ENCODE measurements at regions not wholly inside any gene's neighbourhood (a gene's known extent, or its start where the extent isn't known, plus 50 kb on each side); places are given as distances from the start of the nearest gene placed in this dataset.

DNA sequence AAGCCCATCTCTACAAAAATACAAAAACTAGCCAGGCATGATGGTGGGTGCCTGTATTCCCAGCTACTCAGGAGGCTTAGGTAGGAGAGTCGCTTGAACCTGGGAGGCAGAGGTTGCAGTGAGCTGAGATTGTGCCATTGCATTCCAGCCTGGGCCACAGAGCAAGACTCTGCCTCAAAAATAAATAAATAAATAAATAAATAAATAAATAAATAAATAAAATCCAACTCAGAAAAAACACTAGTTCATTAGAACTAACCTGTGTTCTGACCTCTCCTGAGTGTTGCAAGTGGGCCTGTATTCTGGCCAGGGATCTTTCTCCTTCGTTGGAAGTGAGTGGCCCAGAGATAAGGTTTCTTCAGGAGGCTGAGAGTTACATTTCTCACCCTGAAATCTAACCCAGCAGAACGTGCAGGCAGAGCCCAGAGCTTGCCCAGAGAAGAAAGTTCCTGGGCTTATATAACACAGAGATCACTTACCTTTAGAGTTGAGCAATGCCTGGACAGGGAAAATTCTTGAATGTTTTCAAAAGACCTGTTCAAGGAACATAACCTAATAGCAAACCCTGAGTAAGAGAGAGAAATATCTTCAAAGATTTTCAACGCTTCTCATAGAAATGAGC, 583.9 kb downstream of the MCTP2 start:
- H3K4me3 Mint-ChIP-seq, result no peak overlapping the region
- ATAC-seq (no peak), DNase-seq (ENCODE audit: low spot score) (no peak)
- Histone ChIP-seq H4K20me1 (replicated peaks; ENCODE audit: insufficient read depth) (no peaks in the 10 kb centered on the region), H3K4me1 (ENCODE audit: insufficient read depth) (no peaks in the 10 kb centered on the region), H3K4me2 (no peak overlapping the region), H3K27ac (ENCODE audit: low read depth) (no peak overlapping the region), H3K79me2 (replicated peaks; ENCODE audit: insufficient read depth) (no peaks in the 10 kb centered on the region), H3K4me3 (no peak overlapping the region), H3K36me3 (ENCODE audit: insufficient read depth) (no peaks in the 10 kb centered on the region), H3K9me2 (ENCODE audit: insufficient read depth) (peaks cover 4% of the 10 kb centered on the region; the same call in 1 of the 2 replicates), H2AFZ (peak overlapping the region; percentile 56; the same call in 1 of the 2 replicates), H3F3A (replicated peaks; ENCODE audit: low read depth) (no peaks in the 10 kb centered on the region), H3K27me3 (ENCODE audit: insufficient read depth) (no peaks in the 10 kb centered on the region)
- no peaks in the 10 kb centered on the region for H3K4me1 Mint-ChIP-seq
- H3K27me3 Mint-ChIP-seq (ENCODE audit: insufficient read depth, low read depth, poor library complexity), result no peaks in the 10 kb centered on the region
- H3K36me3 Mint-ChIP-seq (ENCODE audit: low read depth), result no peaks in the 10 kb centered on the region
- no peaks in the 10 kb centered on the region for H3K9me3 Mint-ChIP-seq
- H3K27ac Mint-ChIP-seq, result no peak overlapping the region
- TF ChIP-seq EZH2phosphoT487 (IDR thresholded peaks at IDR 0.05; ENCODE audit: unreplicated experiment) (no peak), STAT1 (IDR thresholded peaks at IDR 0.05; ENCODE audit: unreplicated experiment) (no peak)

DNA sequence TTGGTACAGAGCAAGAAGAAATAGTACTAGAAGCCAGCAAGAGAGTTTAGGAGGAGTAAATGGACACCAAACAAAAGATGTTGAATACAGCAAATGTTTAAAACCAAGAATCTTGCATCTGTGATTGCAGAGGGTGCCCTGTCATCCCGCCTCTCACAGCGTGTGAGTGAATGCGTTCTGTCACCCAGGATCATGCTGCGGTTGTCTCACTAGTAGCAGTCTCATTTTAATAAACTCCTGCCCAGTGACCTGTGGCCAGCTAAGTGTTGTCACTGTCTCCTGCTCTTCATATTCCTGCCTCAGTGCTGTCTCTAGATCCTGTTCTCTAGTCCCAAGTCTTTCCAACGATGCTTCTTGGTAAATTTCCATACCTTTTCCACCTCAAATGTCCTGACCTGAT, 584.6 kb downstream of the MCTP2 start:
- ATAC-seq, result no peak
- TF ChIP-seq EZH2 (IDR thresholded peaks at IDR 0.05; ENCODE audit: low read depth, unreplicated experiment) (no peak), STAT1 (IDR thresholded peaks at IDR 0.05; ENCODE audit: unreplicated experiment) (no peak), JUNB (IDR thresholded peaks at IDR 0.05; ENCODE audit: unreplicated experiment) (no peak), NANOG (IDR thresholded peaks at IDR 0.05; ENCODE audit: borderline replicate concordance) (no peak), ZNF114 (CRISPR knock-in tag; IDR thresholded peaks at IDR 0.05) (no peak), CREB1 (CRISPR knock-in tag; IDR thresholded peaks at IDR 0.05; ENCODE audit: low read depth) (no peak), ZNF462 (CRISPR knock-in tag; IDR thresholded peaks at IDR 0.05) (no peak), ZNF331 (CRISPR knock-in tag; IDR thresholded peaks at IDR 0.05; ENCODE audit: low read depth) (no peak)
- TF ChIP-seq, protein P1, sequence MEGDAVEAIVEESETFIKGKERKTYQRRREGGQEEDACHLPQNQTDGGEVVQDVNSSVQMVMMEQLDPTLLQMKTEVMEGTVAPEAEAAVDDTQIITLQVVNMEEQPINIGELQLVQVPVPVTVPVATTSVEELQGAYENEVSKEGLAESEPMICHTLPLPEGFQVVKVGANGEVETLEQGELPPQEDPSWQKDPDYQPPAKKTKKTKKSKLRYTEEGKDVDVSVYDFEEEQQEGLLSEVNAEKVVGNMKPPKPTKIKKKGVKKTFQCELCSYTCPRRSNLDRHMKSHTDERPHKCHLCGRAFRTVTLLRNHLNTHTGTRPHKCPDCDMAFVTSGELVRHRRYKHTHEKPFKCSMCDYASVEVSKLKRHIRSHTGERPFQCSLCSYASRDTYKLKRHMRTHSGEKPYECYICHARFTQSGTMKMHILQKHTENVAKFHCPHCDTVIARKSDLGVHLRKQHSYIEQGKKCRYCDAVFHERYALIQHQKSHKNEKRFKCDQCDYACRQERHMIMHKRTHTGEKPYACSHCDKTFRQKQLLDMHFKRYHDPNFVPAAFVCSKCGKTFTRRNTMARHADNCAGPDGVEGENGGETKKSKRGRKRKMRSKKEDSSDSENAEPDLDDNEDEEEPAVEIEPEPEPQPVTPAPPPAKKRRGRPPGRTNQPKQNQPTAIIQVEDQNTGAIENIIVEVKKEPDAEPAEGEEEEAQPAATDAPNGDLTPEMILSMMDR (conservative IDR thresholded peaks at IDR 0.05; ENCODE audit: low read depth in 2 of 2), result no peak
- TF ChIP-seq, protein P2, sequence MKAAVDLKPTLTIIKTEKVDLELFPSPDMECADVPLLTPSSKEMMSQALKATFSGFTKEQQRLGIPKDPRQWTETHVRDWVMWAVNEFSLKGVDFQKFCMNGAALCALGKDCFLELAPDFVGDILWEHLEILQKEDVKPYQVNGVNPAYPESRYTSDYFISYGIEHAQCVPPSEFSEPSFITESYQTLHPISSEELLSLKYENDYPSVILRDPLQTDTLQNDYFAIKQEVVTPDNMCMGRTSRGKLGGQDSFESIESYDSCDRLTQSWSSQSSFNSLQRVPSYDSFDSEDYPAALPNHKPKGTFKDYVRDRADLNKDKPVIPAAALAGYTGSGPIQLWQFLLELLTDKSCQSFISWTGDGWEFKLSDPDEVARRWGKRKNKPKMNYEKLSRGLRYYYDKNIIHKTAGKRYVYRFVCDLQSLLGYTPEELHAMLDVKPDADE (IDR thresholded peaks at IDR 0.05), result no peak

More for the DNA sequence above, 584.6 kb downstream of the MCTP2 start:
- DNase-seq (ENCODE audit: low spot score), result no peak
- no peak overlapping the region for H3K27ac Mint-ChIP-seq
- Histone ChIP-seq H3K4me2 (no peak overlapping the region), H3K4me1 (ENCODE audit: insufficient read depth) (no peaks in the 10 kb centered on the region), H3K27ac (ENCODE audit: low read depth) (no peak overlapping the region), H3K9me2 (ENCODE audit: insufficient read depth) (peaks cover 4% of the 10 kb centered on the region; the same call in 1 of the 2 replicates), H2AFZ (peak overlapping the region; percentile 56; the same call in 1 of the 2 replicates), H3K36me3 (ENCODE audit: insufficient read depth) (no peaks in the 10 kb centered on the region), H3K4me3 (no peak overlapping the region), H4K20me1 (replicated peaks; ENCODE audit: insufficient read depth) (no peaks in the 10 kb centered on the region), H3F3A (replicated peaks; ENCODE audit: low read depth) (no peaks in the 10 kb centered on the region), H3K79me2 (replicated peaks; ENCODE audit: insufficient read depth) (no peaks in the 10 kb centered on the region), H3K27me3 (ENCODE audit: insufficient read depth) (no peaks in the 10 kb centered on the region)
- no peaks in the 10 kb centered on the region for H3K36me3 Mint-ChIP-seq (ENCODE audit: low read depth)
- H3K4me1 Mint-ChIP-seq, result no peaks in the 10 kb centered on the region
- H3K27me3 Mint-ChIP-seq (ENCODE audit: insufficient read depth, low read depth, poor library complexity), result no peaks in the 10 kb centered on the region
- no peaks in the 10 kb centered on the region for H3K9me3 Mint-ChIP-seq
- no peak overlapping the region for H3K4me3 Mint-ChIP-seq
